NCI-H82 treated with DMSO at 0.1 percent for 48 hours (cell line): ENCODE measurements at regions not wholly inside any gene's neighbourhood (a gene's known extent, or its start where the extent isn't known, plus 50 kb on each side); places are given as distances from the start of the nearest gene placed in this dataset.

Experiments used
- DNase-seq: peaks from one replicate; lab custom pipeline; 2025; ENCODE audit not compliant: unreplicated experiment; lab: John Stamatoyannopoulos, UW

- DNase-seq = no peak
Measured at GRCh38 chr7:41054960-41055661, 647.8 kb downstream of the INHBA start.

GRCh38 chr7:41053820-41054219 lies 649.1 kb downstream of the INHBA start:
- no peak for DNase-seq

- DNase-seq = peak; percentile 51
Measured at GRCh38 chr7:41052736-41053135, 650.2 kb downstream of the INHBA start.

GRCh38 chr7:41052201-41052600 lies 650.7 kb downstream of the INHBA start:
- DNase-seq = no peak

- DNase-seq = no peak
Measured at GRCh38 chr7:41051535-41051934, 651.4 kb downstream of the INHBA start.

- DNase-seq = peak; percentile 63
Measured at GRCh38 chr7:41051062-41051461, 651.8 kb downstream of the INHBA start.

- DNase-seq = no peak
Measured at GRCh38 chr7:41048771-41049170, 654.1 kb downstream of the INHBA start.

GRCh38 chr7:41047789-41048191 lies 655.1 kb downstream of the INHBA start:
- DNase-seq = no peak

- DNase-seq = no peak
Measured at GRCh38 chr7:41047211-41047610, 655.7 kb downstream of the INHBA start.

- no peak for DNase-seq
Measured at GRCh38 chr7:41046776-41047175, 656.1 kb downstream of the INHBA start.

- DNase-seq = no peak
Measured at GRCh38 chr7:41046221-41046761, 656.6 kb downstream of the INHBA start.

- DNase-seq = no peak
Measured at GRCh38 chr7:41045556-41046123, 657.2 kb downstream of the INHBA start.

- DNase-seq = no peak
Measured at GRCh38 chr7:41039981-41040380, 662.9 kb downstream of the INHBA start.

GRCh38 chr7:41039386-41039953 lies 663.4 kb downstream of the INHBA start:
- DNase-seq = no peak

GRCh38 chr7:41038211-41038610 lies 664.7 kb downstream of the INHBA start:
- no peak for DNase-seq

- no peak for DNase-seq
Measured at GRCh38 chr7:41037691-41038090, 665.2 kb downstream of the INHBA start.

GRCh38 chr7:41035794-41036193 lies 667.1 kb downstream of the INHBA start:
- no peak for DNase-seq

GRCh38 chr7:41033500-41033899 lies 669.4 kb downstream of the INHBA start:
- DNase-seq = no peak

- no peak for DNase-seq
Measured at GRCh38 chr7:41030673-41031072, 672.2 kb downstream of the INHBA start.

- DNase-seq = no peak
Measured at GRCh38 chr7:41029072-41029499, 673.8 kb downstream of the INHBA start.

GRCh38 chr7:41028580-41028979 lies 674.3 kb downstream of the INHBA start:
- DNase-seq = no peak

GRCh38 chr7:41027428-41028115 lies 675.3 kb downstream of the INHBA start:
- no peak for DNase-seq
